ENCODE measurements at regions not wholly inside any gene's neighbourhood (a gene's known extent, or its start where the extent isn't known, plus 50 kb on each side); places are given as distances from the start of the nearest gene placed in this dataset.

DNA sequence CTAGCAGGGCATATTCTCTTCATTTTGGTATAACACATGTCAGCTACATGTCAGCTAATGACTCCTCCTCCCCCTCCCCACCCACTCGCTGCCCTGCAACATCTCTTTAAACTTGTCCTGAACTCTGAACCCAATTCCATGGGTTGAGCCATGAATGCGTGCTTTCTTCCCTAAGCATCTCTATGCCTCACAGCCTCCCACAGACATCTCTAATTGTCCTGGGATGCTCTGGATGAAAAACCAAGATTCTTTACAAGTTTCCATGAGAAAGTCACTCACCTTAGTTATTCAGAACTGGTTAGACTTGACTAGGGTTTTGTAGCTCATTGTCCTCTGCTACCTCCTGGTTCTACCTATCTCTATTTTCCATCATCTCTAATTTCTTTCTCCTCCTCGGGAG lies 629.1 kb downstream of the TBL1XR1 start:
- no peak for DNase-seq (ENCODE audit: low read depth, low spot score)
- POLR2A ChIA-PET, result no interaction called here
- TF ChIP-seq CTCF (IDR thresholded peaks at IDR 0.05; ENCODE audit: insufficient read depth, low read length, missing control alignments), result no peak
- CTCF ChIA-PET, result no interaction called here
- H3K4me3 ChIP-seq (ENCODE audit: low read depth, low read length), result no peak overlapping the region

- DNase-seq (ENCODE audit: low read depth, low spot score), result no peak
- POLR2A ChIA-PET, result no interaction called here
- CTCF ChIA-PET, result no interaction called here
These were observed 630.5 kb downstream of the TBL1XR1 start for GRCh38 chr3:176566757-176567156.

GRCh38 chr3:176562331-176562730 lies 635.0 kb downstream of the TBL1XR1 start:
- TF ChIP-seq CTCF (IDR thresholded peaks at IDR 0.05; ENCODE audit: insufficient read depth, low read length, missing control alignments), result no peak
- POLR2A ChIA-PET, result no interaction called here
- DNase-seq (ENCODE audit: low read depth, low spot score), result no peak
- H3K4me3 ChIP-seq (ENCODE audit: low read depth, low read length), result no peak overlapping the region
- CTCF ChIA-PET, result no interaction called here

More at GRCh38 chr3:176566757-176567156, 630.5 kb downstream of the TBL1XR1 start:
- no peak overlapping the region for H3K4me3 ChIP-seq (ENCODE audit: low read depth, low read length)
- TF ChIP-seq CTCF (IDR thresholded peaks at IDR 0.05; ENCODE audit: insufficient read depth, low read length, missing control alignments), result no peak

GRCh38 chr3:176561826-176562225 lies 635.5 kb downstream of the TBL1XR1 start:
- no peak for DNase-seq (ENCODE audit: low read depth, low spot score)
- ChIA-PET POLR2A (no interaction called here), CTCF (no interaction called here)
- H3K4me3 ChIP-seq (ENCODE audit: low read depth, low read length), result no peak overlapping the region
- no peak for TF ChIP-seq CTCF (IDR thresholded peaks at IDR 0.05; ENCODE audit: insufficient read depth, low read length, missing control alignments)

- ChIA-PET CTCF (no interaction called here), POLR2A (no interaction called here)
- TF ChIP-seq CTCF (IDR thresholded peaks at IDR 0.05; ENCODE audit: insufficient read depth, low read length, missing control alignments), result no peak
- no peak overlapping the region for H3K4me3 ChIP-seq (ENCODE audit: low read depth, low read length)
- DNase-seq (ENCODE audit: low read depth, low spot score), result no peak
These were observed 642.3 kb downstream of the TBL1XR1 start for GRCh38 chr3:176554791-176555654.

DNA sequence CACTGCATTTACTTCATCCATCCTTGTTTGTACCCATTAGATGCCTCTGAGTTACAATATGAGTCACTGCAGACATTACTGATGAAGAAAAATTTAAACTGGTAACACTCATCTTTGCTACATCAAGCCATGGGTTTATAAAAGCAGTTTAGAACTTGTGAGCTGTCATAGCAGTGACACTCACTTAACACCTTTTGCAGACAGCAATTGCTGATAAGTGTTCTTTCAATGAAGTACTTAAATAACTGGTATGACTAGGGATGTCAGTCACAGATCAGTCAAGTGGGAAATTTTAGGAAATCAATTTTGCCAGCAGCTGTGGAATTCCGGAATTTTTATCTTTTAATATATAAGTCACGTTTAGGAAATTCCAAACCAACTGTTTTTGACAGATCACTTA lies 643.0 kb downstream of the TBL1XR1 start:
- TF ChIP-seq CTCF (IDR thresholded peaks at IDR 0.05; ENCODE audit: insufficient read depth, low read length, missing control alignments), result no peak
- DNase-seq (ENCODE audit: low read depth, low spot score), result no peak
- CTCF ChIA-PET, result no interaction called here
- no peak overlapping the region for H3K4me3 ChIP-seq (ENCODE audit: low read depth, low read length)
- POLR2A ChIA-PET, result no interaction called here

All from AG04449 (cell line).